ENCODE measurements at regions not wholly inside any gene's neighbourhood (a gene's known extent, or its start where the extent isn't known, plus 50 kb on each side); places are given as distances from the start of the nearest gene placed in this dataset.

- Mint-ChIP-seq H3K27ac (no peak overlapping the region), H3K9me3 (no peaks in the 10 kb centered on the region), H3K27me3 (ENCODE audit: low read depth) (no peaks in the 10 kb centered on the region), H3K4me3 (no peak overlapping the region), H3K4me1 (no peaks in the 10 kb centered on the region), H3K36me3 (no peaks in the 10 kb centered on the region)
- CTCF ChIA-PET = interaction anchor here (1.3 to 2.1 kb wide), 2 partner anchors 27 to 37 kb away, joined by 3 to 11 read pairs; no protein-coding TSS in a partner anchor
- POLR2A ChIA-PET = no interaction called here
- no peak for TF ChIP-seq E2F4 (CRISPR knock-in tag; IDR thresholded peaks at IDR 0.05; ENCODE audit: borderline replicate concordance, low read depth)
- no peak for TF ChIP-seq CDX4 (CRISPR knock-in tag; IDR thresholded peaks at IDR 0.05; ENCODE audit: borderline replicate concordance)
- TF ChIP-seq NFATC4 (CRISPR knock-in tag; IDR thresholded peaks at IDR 0.05) = no peak
- no peak for TF ChIP-seq ZNF263 (CRISPR knock-in tag; IDR thresholded peaks at IDR 0.05; ENCODE audit: low read depth)
- TF ChIP-seq GRHL2 (CRISPR knock-in tag; IDR thresholded peaks at IDR 0.05; ENCODE audit: insufficient replicate concordance, severe bottlenecking) = no peak
- TF ChIP-seq ZNF671 (CRISPR knock-in tag; IDR thresholded peaks at IDR 0.05) = no peak
- no peak for TF ChIP-seq ZBTB21 (CRISPR knock-in tag; IDR thresholded peaks at IDR 0.05; ENCODE audit: borderline replicate concordance)
- no peak for TF ChIP-seq JAZF1 (CRISPR knock-in tag; IDR thresholded peaks at IDR 0.05)
- TF ChIP-seq TP53 (CRISPR knock-in tag; IDR thresholded peaks at IDR 0.05) = no peak
- no peak for TF ChIP-seq ATF1 (CRISPR knock-in tag; IDR thresholded peaks at IDR 0.05)
- TF ChIP-seq ETV6 (CRISPR knock-in tag; IDR thresholded peaks at IDR 0.05) = no peak
- ATAC-seq (no peak), DNase-seq (ENCODE audit: low spot score) (no peak)
Measured at GRCh38 chr13:62321139-62321538, 905.5 kb upstream of the PCDH20 start.

GRCh38 chr13:62320129-62321108, 904.8 kb upstream of the PCDH20 start:
- POLR2A ChIA-PET = no interaction called here
- no peaks in the 10 kb centered on the region for H3K4me1 Mint-ChIP-seq

More at GRCh38 chr13:62320129-62321108, 904.8 kb upstream of the PCDH20 start:
- 0 out of 2 replicates have a peak, but pooled peaks have one; percentile 25 for TF ChIP-seq CTCF (IDR thresholded peaks at IDR 0.05)
- no peak for TF ChIP-seq ERG (CRISPR knock-in tag; IDR thresholded peaks at IDR 0.05)
- TF ChIP-seq ZNF317 (CRISPR knock-in tag; IDR thresholded peaks at IDR 0.05; ENCODE audit: borderline replicate concordance, low read depth) = no peak
- no peak for TF ChIP-seq ATF3 (CRISPR knock-in tag; conservative IDR thresholded peaks at IDR 0.05)
- TF ChIP-seq SMAD3 (CRISPR knock-in tag; IDR thresholded peaks at IDR 0.05; ENCODE audit: borderline replicate concordance) = no peak
- Mint-ChIP-seq H3K9me3 (no peaks in the 10 kb centered on the region), H3K36me3 (no peaks in the 10 kb centered on the region), H3K27me3 (ENCODE audit: low read depth) (no peaks in the 10 kb centered on the region), H3K4me3 (no peak overlapping the region), H3K27ac (no peak overlapping the region)
- ATAC-seq (peak; percentile 47; the same call in 1 of the 2 replicates), DNase-seq (ENCODE audit: low spot score) (no peak)
- CTCF ChIA-PET = interaction anchor here (1.3 to 2.1 kb wide), 2 partner anchors 27 to 37 kb away, joined by 3 to 11 read pairs; no protein-coding TSS in a partner anchor
